Liver (tissue), 8 donors: ENCODE measurements at regions not wholly inside any gene's neighbourhood (a gene's known extent, or its start where the extent isn't known, plus 50 kb on each side); places are given as distances from the start of the nearest gene placed in this dataset.

Experiments used
- DNase-seq: peaks from one replicate; pipeline ENCODE4 v3.0.0-alpha.2; 2017; ENCODE audit warnings: low spot score
- H3K27ac ChIP-seq, 2 donors: one replicate each; pipeline ENCODE4 v1.7.0; 2013; ENCODE audit warnings: inconsistent platforms in 2 of 2, low read length in 2 of 2, control low read depth in 1 of 2, low read depth in 1 of 2, mild to moderate bottlenecking in 1 of 2
- H3K27me3 ChIP-seq, 4 donors: one replicate each; pipeline versions ENCODE4 v1.6.1 to v1.7.0; 2013; ENCODE audit warnings: low read length in 3 of 4, inconsistent platforms in 1 of 4, mild to moderate bottlenecking in 1 of 4, moderate library complexity in 1 of 4; ENCODE audit not compliant: control insufficient read depth in 4 of 4, insufficient read depth in 4 of 4
- H3K36me3 ChIP-seq, 4 donors: one replicate each; pipeline versions ENCODE4 v1.6.1 to v1.7.0; 2013; ENCODE audit warnings: low read length in 3 of 4, mild to moderate bottlenecking in 3 of 4, low read depth in 1 of 4, moderate library complexity in 1 of 4; ENCODE audit not compliant: control insufficient read depth in 4 of 4, insufficient read depth in 3 of 4
- H3K4me1 ChIP-seq, 4 donors: one replicate each; pipeline versions ENCODE4 v1.6.1 to v1.7.0; 2013; ENCODE audit warnings: low read length in 3 of 4, mild to moderate bottlenecking in 3 of 4, moderate library complexity in 1 of 4; ENCODE audit not compliant: control insufficient read depth in 4 of 4, insufficient read depth in 4 of 4
- H3K4me3 ChIP-seq, 3 donors: one replicate each; pipeline versions ENCODE4 v1.6.1 to v1.7.0; 2013; ENCODE audit warnings: low read length in 3 of 3, control low read depth in 1 of 3, low read depth in 1 of 3, mild to moderate bottlenecking in 1 of 3
- H3K9ac ChIP-seq, 2 donors: one replicate each; pipeline ENCODE4 v1.7.0; 2013; ENCODE audit warnings: low read length in 2 of 2, mild to moderate bottlenecking in 2 of 2, moderate library complexity in 2 of 2, control low read depth in 1 of 2, low read depth in 1 of 2
- H3K9me3 ChIP-seq, 4 donors: one replicate each; pipeline versions ENCODE4 v1.6.1 to v1.7.0; 2013; ENCODE audit warnings: low read length in 3 of 4; ENCODE audit not compliant: control insufficient read depth in 4 of 4
- ATF3 ChIP-seq: IDR thresholded peaks from 2 replicates; pipeline ENCODE4 v1.6.1; 2016; ENCODE audit warnings: antibody characterized with exemption
- CTCF ChIP-seq: fragments of 150-350 bp; IDR thresholded peaks from 2 replicates; pipeline ENCODE4 v1.5.1; 2017; ENCODE audit warnings: improper control_type of control experiment, low read depth, low read length; ENCODE audit not compliant: missing input control
- EGR1 ChIP-seq, 2 donors: IDR thresholded peaks; 2 replicates each; pipeline ENCODE4 v1.6.1; 2016 to 2018; ENCODE audit warnings: antibody characterized with exemption in 2 of 2, low read depth in 2 of 2
- FOXA1 ChIP-seq: IDR thresholded peaks from 2 replicates; pipeline ENCODE4 v1.6.1; 2016; ENCODE audit warnings: antibody characterized with exemption
- FOXA2 ChIP-seq: IDR thresholded peaks from 2 replicates; pipeline ENCODE4 v1.6.1; 2016; ENCODE audit warnings: antibody characterized with exemption
- GABPA ChIP-seq, 2 donors: IDR thresholded peaks in 1 of 2; conservative IDR thresholded peaks in 1 of 2; 2 replicates each; pipeline ENCODE4 v1.6.1; 2016; ENCODE audit warnings: antibody characterized with exemption in 2 of 2, mild to moderate bottlenecking in 1 of 2, moderate library complexity in 1 of 2
- HNF4A ChIP-seq, 2 donors: conservative IDR thresholded peaks; 2 replicates each; pipeline ENCODE4 v1.6.1; 2016; ENCODE audit warnings: antibody characterized with exemption in 2 of 2, mild to moderate bottlenecking in 2 of 2
- HNF4G ChIP-seq: IDR thresholded peaks from 2 replicates; pipeline ENCODE4 v1.6.1; 2016; ENCODE audit warnings: antibody characterized with exemption
- JUND ChIP-seq, 2 donors: IDR thresholded peaks; 2 replicates each; pipeline ENCODE4 v1.6.1; 2016; ENCODE audit warnings: antibody characterized with exemption in 2 of 2
- MAX ChIP-seq: IDR thresholded peaks from 2 replicates; pipeline ENCODE4 v1.6.1; 2016; ENCODE audit warnings: antibody characterized with exemption
- NR2F2 ChIP-seq: IDR thresholded peaks from 2 replicates; pipeline ENCODE4 v1.6.1; 2016; ENCODE audit warnings: antibody characterized with exemption
- RAD21 ChIP-seq, 2 donors: IDR thresholded peaks; 2 replicates each; pipeline ENCODE4 v1.6.1; 2016; ENCODE audit warnings: antibody characterized with exemption in 2 of 2, mild to moderate bottlenecking in 2 of 2
- REST ChIP-seq: IDR thresholded peaks from 2 replicates; pipeline ENCODE4 v1.6.1; 2016; ENCODE audit warnings: antibody characterized with exemption, mild to moderate bottlenecking
- RXRA ChIP-seq, 2 donors: IDR thresholded peaks; 2 replicates each; pipeline ENCODE4 v1.6.1; 2017 to 2018; ENCODE audit warnings: antibody characterized with exemption in 2 of 2, mild to moderate bottlenecking in 1 of 2
- SP1 ChIP-seq: IDR thresholded peaks from 2 replicates; pipeline ENCODE4 v1.6.1; 2018; ENCODE audit warnings: antibody characterized with exemption, mild to moderate bottlenecking
- TAF1 ChIP-seq: conservative IDR thresholded peaks from 2 replicates; pipeline ENCODE4 v1.6.1; 2016; ENCODE audit warnings: antibody characterized with exemption, mild to moderate bottlenecking
- YY1 ChIP-seq: IDR thresholded peaks from 2 replicates; pipeline ENCODE4 v1.6.1; 2016; ENCODE audit warnings: antibody characterized with exemption, mild to moderate bottlenecking
- ZBTB33 ChIP-seq: IDR thresholded peaks from 2 replicates; pipeline ENCODE4 v1.6.1; 2016; ENCODE audit warnings: antibody characterized with exemption
- whole genome bisulfite sequencing: extraction: QIAGEN DNeasy Blood & Tissue Kit; methylation state at CpG from one replicate; pipeline ENCODE4 v1.1.7; 2013; 5-methylcytosine and 5-hydroxymethylcytosine counted together
- donor health status: healthy.
- donor health status: healthy.
- donor health status: healthy.
- donor health status: healthy.
- donor health status: healthy.

- Histone ChIP-seq H3K4me1 (no peaks in the 10 kb centered on the region), H3K9ac (no peak overlapping the region), H3K9me3 (no peaks in the 10 kb centered on the region), H3K36me3 (no peaks in the 10 kb centered on the region), H3K27me3 (peaks cover 0 to 10% (median under 1%) of the 10 kb centered on the region in 4 donors), H3K27ac (no peak overlapping the region), H3K4me3 (no peak overlapping the region)
- 23% methylated on average over 1 of the region's 1 CpG for WGBS
- no peak for DNase-seq
- TF ChIP-seq FOXA2 (no peak), RAD21 (IDR thresholded peaks at IDR 0.05) (no peak), TAF1 (no peak), MAX (no peak), YY1 (no peak), ZBTB33 (no peak), RXRA (IDR thresholded peaks at IDR 0.05) (no peak), HNF4A (conservative IDR thresholded peaks at IDR 0.05) (no peak), SP1 (no peak), GABPA (IDR thresholded peaks at IDR 0.05 in 1 of 2, conservative IDR thresholded peaks at IDR 0.05 in 1 of 2) (no peak), NR2F2 (no peak), HNF4G (no peak), FOXA1 (no peak), JUND (IDR thresholded peaks at IDR 0.05) (no peak), EGR1 (IDR thresholded peaks at IDR 0.05; ENCODE audit: low read depth in 2 of 2) (no peak), REST (no peak)
Observed at GRCh38 chr7:25722856-25723255, 429.1 kb upstream of the NFE2L3 start.

GRCh38 chr7:25725451-25725850 is 426.5 kb upstream of the NFE2L3 start:
- no peak overlapping the region for H3K27ac ChIP-seq
- WGBS = 79% methylated on average over 2 of the region's 2 CpGs
- no peaks in the 10 kb centered on the region for H3K4me1 ChIP-seq
- DNase-seq = no peak
- H3K36me3 ChIP-seq = no peaks in the 10 kb centered on the region
- no peaks in the 10 kb centered on the region for H3K9me3 ChIP-seq
- no peak overlapping the region for H3K9ac ChIP-seq
- H3K4me3 ChIP-seq = no peak overlapping the region
- peaks cover 0 to 10% (median 2%) of the 10 kb centered on the region in 4 donors for H3K27me3 ChIP-seq
- TF ChIP-seq CTCF (no peak), NR2F2 (no peak), REST (no peak), ATF3 (no peak), RAD21 (IDR thresholded peaks at IDR 0.05) (no peak), HNF4G (no peak), RXRA (IDR thresholded peaks at IDR 0.05) (no peak), HNF4A (conservative IDR thresholded peaks at IDR 0.05) (no peak), SP1 (no peak), GABPA (IDR thresholded peaks at IDR 0.05 in 1 of 2, conservative IDR thresholded peaks at IDR 0.05 in 1 of 2) (no peak), ZBTB33 (no peak), JUND (IDR thresholded peaks at IDR 0.05) (no peak), FOXA2 (no peak), YY1 (no peak), MAX (no peak), FOXA1 (no peak)
